ENCODE measurements at regions not wholly inside any gene's neighbourhood (a gene's known extent, or its start where the extent isn't known, plus 50 kb on each side); places are given as distances from the start of the nearest gene placed in this dataset.

- no peak overlapping the region for H3K4me3 ChIP-seq (ENCODE audit: low read depth, low read length)
- no peak for TF ChIP-seq CTCF (IDR thresholded peaks at IDR 0.05; ENCODE audit: borderline replicate concordance, insufficient read depth, low read depth, low read length)
Observed at GRCh38 chr3:25027650-25028049, 400.4 kb upstream of the RARB start.

GRCh38 chr3:25029820-25030219 is 398.2 kb upstream of the RARB start:
- TF ChIP-seq CTCF (IDR thresholded peaks at IDR 0.05; ENCODE audit: borderline replicate concordance, insufficient read depth, low read depth, low read length), result no peak
- no peak overlapping the region for H3K4me3 ChIP-seq (ENCODE audit: low read depth, low read length)

- no peak for TF ChIP-seq CTCF (IDR thresholded peaks at IDR 0.05; ENCODE audit: borderline replicate concordance, insufficient read depth, low read depth, low read length)
- no peak overlapping the region for H3K4me3 ChIP-seq (ENCODE audit: low read depth, low read length)
Observed at GRCh38 chr3:25032344-25032743, 395.7 kb upstream of the RARB start.

- H3K4me3 ChIP-seq (ENCODE audit: low read depth, low read length), result no peak overlapping the region
- TF ChIP-seq CTCF (IDR thresholded peaks at IDR 0.05; ENCODE audit: borderline replicate concordance, insufficient read depth, low read depth, low read length), result peak; percentile 77
Observed at GRCh38 chr3:25033407-25034029, 394.5 kb upstream of the RARB start.

- TF ChIP-seq CTCF (IDR thresholded peaks at IDR 0.05; ENCODE audit: borderline replicate concordance, insufficient read depth, low read depth, low read length), result no peak
- no peak overlapping the region for H3K4me3 ChIP-seq (ENCODE audit: low read depth, low read length)
Observed at GRCh38 chr3:25035526-25035925, 392.5 kb upstream of the RARB start.

- TF ChIP-seq CTCF (IDR thresholded peaks at IDR 0.05; ENCODE audit: borderline replicate concordance, insufficient read depth, low read depth, low read length), result no peak
- H3K4me3 ChIP-seq (ENCODE audit: low read depth, low read length), result no peak overlapping the region
Observed at GRCh38 chr3:25036633-25037032, 391.4 kb upstream of the RARB start.

GRCh38 chr3:25037049-25037547 is 391.0 kb upstream of the RARB start:
- no peak overlapping the region for H3K4me3 ChIP-seq (ENCODE audit: low read depth, low read length)
- no peak for TF ChIP-seq CTCF (IDR thresholded peaks at IDR 0.05; ENCODE audit: borderline replicate concordance, insufficient read depth, low read depth, low read length)
